MCF 10A (cell line): ENCODE measurements at regions not wholly inside any gene's neighbourhood (a gene's known extent, or its start where the extent isn't known, plus 50 kb on each side); places are given as distances from the start of the nearest gene placed in this dataset.

Experiments used
- BruUV-seq: library from RNA; stranded (reverse); fragments of 400-500 nt; replicated peaks from 2 replicates; lab custom pipeline; 2021; lab: Mats Ljungman, UMichigan
- CTCF ChIA-PET: fragments of 300-600 bp; sonication (Branson Sonifier 250); formaldehyde crosslinking; extraction: SDS; loops from one replicate; lab custom pipeline; 2021; ENCODE audit warnings: antibody characterized with exemption, inconsistent platforms; lab: Yijun Ruan, JAX
- POLR2A ChIA-PET: fragments of 300-600, 350-650 bp; sonication (Branson Sonifier 250); formaldehyde crosslinking; extraction: SDS; loops from one replicate; lab custom pipeline; 2020; ENCODE audit warnings: antibody characterized with exemption, inconsistent platforms; lab: Yijun Ruan, JAX
- DNase-seq: peaks from one replicate; pipeline ENCODE4 v3.0.0-alpha.2; 2018; ENCODE audit not compliant: unreplicated experiment
- H3K27ac Mint-ChIP-seq: one replicate; pipeline ENCODE4 v1.8.0; 2022; ENCODE audit warnings: mild to moderate bottlenecking, low read depth, mixed read lengths; ENCODE audit not compliant: unreplicated experiment
- H3K27me3 Mint-ChIP-seq: one replicate; pipeline ENCODE4 v1.8.0; 2022; ENCODE audit warnings: mixed read lengths; ENCODE audit not compliant: insufficient read depth, unreplicated experiment
- H3K36me3 Mint-ChIP-seq: one replicate; pipeline ENCODE4 v1.8.0; 2022; ENCODE audit warnings: mild to moderate bottlenecking, moderate library complexity, mixed read lengths; ENCODE audit not compliant: insufficient read depth, unreplicated experiment
- H3K4me1 Mint-ChIP-seq: one replicate; pipeline ENCODE4 v1.8.0; 2022; ENCODE audit warnings: mixed read lengths; ENCODE audit not compliant: insufficient read depth, unreplicated experiment
- H3K4me3 Mint-ChIP-seq: one replicate; pipeline ENCODE4 v1.8.0; 2022; ENCODE audit warnings: mild to moderate bottlenecking, moderate library complexity, mixed read lengths; ENCODE audit not compliant: unreplicated experiment
- H3K9me3 Mint-ChIP-seq: one replicate; pipeline ENCODE4 v1.8.0; 2022; ENCODE audit warnings: mixed read lengths; ENCODE audit not compliant: unreplicated experiment
- intact Hi-C: fragments of 100-400 bp; cut with micrococcal nuclease; formaldehyde crosslinking; loops from 2 replicates; pipeline ENCODE4 v1.14.1; 2022
- TF ChIP-seq, protein P1 (sequence below): fragments of 200-600 bp; IDR thresholded peaks from one replicate; pipeline ENCODE4 v1.8.0; 2022; ENCODE audit warnings: antibody characterized with exemption, mild to moderate bottlenecking; ENCODE audit not compliant: unreplicated experiment

DNA sequence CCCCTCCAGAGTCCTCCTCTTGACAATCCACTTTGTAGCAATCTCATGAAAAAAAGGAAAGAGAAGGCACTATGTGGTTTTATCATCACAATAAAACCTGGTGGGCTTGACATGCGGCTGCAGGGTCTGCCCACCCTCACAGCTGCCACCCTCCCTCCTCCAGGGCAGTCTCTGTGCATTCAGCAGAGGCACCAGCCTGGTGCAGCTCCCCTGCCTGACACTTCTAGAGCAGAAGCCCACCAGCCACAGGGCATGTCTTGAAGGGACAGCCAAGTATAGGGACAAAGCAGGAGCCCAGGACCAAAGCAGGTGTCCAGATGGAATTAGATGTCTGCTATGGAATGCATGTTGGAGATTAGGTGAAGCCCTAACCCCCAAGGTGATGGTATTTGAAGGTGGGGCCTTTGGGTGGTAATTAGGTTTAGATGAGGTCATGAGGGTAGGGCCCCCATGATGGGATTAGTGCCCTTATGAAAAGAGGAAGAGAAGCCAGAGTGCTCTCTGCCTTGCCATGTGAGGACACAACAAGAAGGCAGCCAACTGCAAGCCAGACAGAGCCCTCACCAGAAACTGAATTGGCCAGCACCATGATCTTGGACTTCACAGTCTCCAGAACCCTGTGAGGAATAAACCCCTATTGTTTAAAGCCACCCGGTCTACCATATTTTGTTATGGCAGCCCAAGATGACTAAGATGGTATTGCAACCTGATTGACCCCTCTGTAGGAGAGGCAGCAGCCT, 86.9 kb downstream of the MCFD2 start:
- H3K27me3 Mint-ChIP-seq: no peaks in the 10 kb centered on the region
- no peaks in the 10 kb centered on the region for H3K36me3 Mint-ChIP-seq
- peaks cover 10% of the 10 kb centered on the region for H3K9me3 Mint-ChIP-seq
- no TSS peak for BruUV-seq
- H3K4me1 Mint-ChIP-seq: peaks cover 6% of the 10 kb centered on the region
- no peak overlapping the region for H3K4me3 Mint-ChIP-seq
- ChIA-PET CTCF (interaction anchor here (0.9 kb wide), 1 partner anchor 20 kb away, joined by 4 read pairs; no protein-coding TSS in a partner anchor), POLR2A (no interaction called here)
- no peak overlapping the region for H3K27ac Mint-ChIP-seq
- TF ChIP-seq, protein P1, sequence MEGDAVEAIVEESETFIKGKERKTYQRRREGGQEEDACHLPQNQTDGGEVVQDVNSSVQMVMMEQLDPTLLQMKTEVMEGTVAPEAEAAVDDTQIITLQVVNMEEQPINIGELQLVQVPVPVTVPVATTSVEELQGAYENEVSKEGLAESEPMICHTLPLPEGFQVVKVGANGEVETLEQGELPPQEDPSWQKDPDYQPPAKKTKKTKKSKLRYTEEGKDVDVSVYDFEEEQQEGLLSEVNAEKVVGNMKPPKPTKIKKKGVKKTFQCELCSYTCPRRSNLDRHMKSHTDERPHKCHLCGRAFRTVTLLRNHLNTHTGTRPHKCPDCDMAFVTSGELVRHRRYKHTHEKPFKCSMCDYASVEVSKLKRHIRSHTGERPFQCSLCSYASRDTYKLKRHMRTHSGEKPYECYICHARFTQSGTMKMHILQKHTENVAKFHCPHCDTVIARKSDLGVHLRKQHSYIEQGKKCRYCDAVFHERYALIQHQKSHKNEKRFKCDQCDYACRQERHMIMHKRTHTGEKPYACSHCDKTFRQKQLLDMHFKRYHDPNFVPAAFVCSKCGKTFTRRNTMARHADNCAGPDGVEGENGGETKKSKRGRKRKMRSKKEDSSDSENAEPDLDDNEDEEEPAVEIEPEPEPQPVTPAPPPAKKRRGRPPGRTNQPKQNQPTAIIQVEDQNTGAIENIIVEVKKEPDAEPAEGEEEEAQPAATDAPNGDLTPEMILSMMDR: no peak
- DNase-seq: no peak
- intact Hi-C loops: no loop called here

DNA sequence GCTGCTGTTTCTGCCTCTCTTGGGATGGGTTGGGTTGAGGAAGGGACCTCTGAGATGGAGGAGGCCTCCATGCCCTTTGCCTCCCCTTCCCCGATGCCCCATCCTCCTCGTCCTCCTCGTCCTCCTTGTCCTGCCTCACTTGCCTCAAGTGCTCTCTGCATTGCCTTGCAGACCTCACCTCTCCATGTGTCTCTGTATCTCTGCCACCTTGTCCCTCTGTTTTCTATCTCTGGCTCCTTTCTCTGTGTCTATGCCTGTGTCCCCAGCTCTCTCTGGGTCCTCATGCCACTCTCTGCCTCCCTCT, 87.5 kb downstream of the MCFD2 start:
- no TSS peak for BruUV-seq
- ChIA-PET POLR2A (no interaction called here), CTCF (interaction anchor here (0.9 kb wide), 1 partner anchor 19 kb away, joined by 4 read pairs; no protein-coding TSS in a partner anchor)
- H3K4me1 Mint-ChIP-seq: peaks cover 6% of the 10 kb centered on the region
- H3K4me3 Mint-ChIP-seq: no peak overlapping the region
- H3K36me3 Mint-ChIP-seq: no peaks in the 10 kb centered on the region
- no peak overlapping the region for H3K27ac Mint-ChIP-seq
- intact Hi-C loops: no loop called here
- H3K9me3 Mint-ChIP-seq: peaks cover 10% of the 10 kb centered on the region
- TF ChIP-seq, protein P1: no peak
- no peaks in the 10 kb centered on the region for H3K27me3 Mint-ChIP-seq
- DNase-seq: no peak

DNA sequence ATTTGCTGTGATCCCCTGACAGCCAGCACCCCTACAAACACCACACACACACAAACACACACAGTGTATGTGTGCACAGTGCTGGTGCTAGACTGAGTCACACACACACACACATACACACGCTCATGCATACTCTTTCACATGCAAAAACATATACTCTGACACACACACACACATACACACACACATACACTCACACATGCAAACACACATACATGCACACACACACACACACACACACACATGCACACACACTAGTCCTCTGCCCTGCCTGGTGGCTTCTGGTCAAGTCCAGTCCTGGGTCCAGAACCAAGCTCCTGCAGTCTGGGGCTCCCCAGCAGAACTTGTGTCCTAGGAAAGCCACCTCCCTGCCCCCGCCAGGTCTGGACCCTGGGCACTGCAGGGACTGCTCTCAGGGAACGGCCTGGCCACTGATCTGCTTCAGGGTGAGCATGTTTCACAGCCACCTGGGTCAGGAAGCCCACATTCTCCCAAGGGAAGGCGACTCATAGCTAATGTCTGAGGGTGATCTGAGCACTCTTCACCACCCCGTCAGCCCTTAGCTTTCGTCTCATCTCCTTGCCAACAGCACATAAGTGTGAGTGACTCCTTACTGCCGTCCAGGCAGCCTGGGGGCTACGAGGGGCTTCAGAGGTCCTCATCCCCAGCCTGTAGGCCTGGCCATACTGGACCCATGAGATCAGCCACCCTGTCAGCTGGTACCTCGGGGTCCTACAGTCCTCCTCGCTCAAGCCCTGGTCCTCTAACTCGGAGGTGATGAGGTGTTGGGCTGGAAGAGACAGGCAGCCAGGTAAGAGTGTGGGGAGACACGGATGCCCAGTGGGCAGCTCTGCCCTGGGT, 88.1 kb downstream of the MCFD2 start:
- no peaks in the 10 kb centered on the region for H3K36me3 Mint-ChIP-seq
- peaks cover 6% of the 10 kb centered on the region for H3K4me1 Mint-ChIP-seq
- ChIA-PET CTCF (interaction anchor here (0.6 to 0.9 kb wide), 2 partner anchors 14 to 19 kb away, joined by 3 to 4 read pairs; no protein-coding TSS in a partner anchor), POLR2A (interaction anchor here (0.8 kb wide), 1 partner anchor 9 kb away, joined by 3 read pairs; no protein-coding TSS in a partner anchor)
- H3K9me3 Mint-ChIP-seq: peaks cover 10% of the 10 kb centered on the region
- no peak overlapping the region for H3K27ac Mint-ChIP-seq
- TF ChIP-seq, protein P1: no peak
- BruUV-seq: no TSS peak
- intact Hi-C loops: no loop called here
- peak; percentile 53 for DNase-seq
- no peaks in the 10 kb centered on the region for H3K27me3 Mint-ChIP-seq
- no peak overlapping the region for H3K4me3 Mint-ChIP-seq

DNA sequence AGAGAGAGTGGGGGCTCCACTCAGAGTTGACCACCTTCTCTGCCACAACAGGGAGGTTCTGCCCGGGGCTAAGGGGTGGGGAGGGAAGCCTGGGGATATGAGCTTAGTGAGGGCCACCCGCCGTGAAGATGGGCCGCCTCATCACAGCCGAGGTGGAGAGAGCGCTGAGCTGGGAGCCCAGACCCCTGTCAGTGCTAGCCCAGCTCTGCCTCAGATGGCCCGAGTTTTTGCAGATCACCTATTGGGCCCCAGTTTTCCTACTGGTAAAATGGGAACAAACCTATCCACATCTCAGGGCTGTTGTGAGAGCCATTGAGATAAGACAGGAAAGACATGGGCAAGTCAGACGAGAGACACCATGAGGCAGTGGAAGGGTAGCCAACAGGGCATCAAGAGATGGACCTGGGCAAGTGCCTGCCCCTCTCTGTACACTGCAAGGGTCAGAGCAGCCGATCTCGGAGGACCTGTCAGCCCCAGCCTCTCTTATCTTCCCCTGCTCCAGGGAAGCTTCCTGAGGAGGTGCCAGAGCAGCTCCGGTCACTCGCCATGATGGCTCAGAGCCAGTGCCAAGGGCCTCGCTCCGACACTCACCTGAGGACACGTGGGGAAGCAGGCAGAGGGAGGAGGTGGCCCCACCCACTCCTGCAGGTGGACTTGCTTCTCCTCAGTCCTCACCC, 88.9 kb downstream of the MCFD2 start:
- peaks cover 6% of the 10 kb centered on the region for H3K4me1 Mint-ChIP-seq
- peaks cover 10% of the 10 kb centered on the region for H3K9me3 Mint-ChIP-seq
- no peak overlapping the region for H3K4me3 Mint-ChIP-seq
- intact Hi-C loops: no loop called here
- no peak for DNase-seq
- no peak overlapping the region for H3K27ac Mint-ChIP-seq
- TF ChIP-seq, protein P1: no peak
- BruUV-seq: no TSS peak
- H3K27me3 Mint-ChIP-seq: no peaks in the 10 kb centered on the region
- ChIA-PET POLR2A (no interaction called here), CTCF (no interaction called here)
- no peaks in the 10 kb centered on the region for H3K36me3 Mint-ChIP-seq
